Progenitor cell of endocrine pancreas (in vitro differentiated cells): ENCODE measurements at regions not wholly inside any gene's neighbourhood (a gene's known extent, or its start where the extent isn't known, plus 50 kb on each side); places are given as distances from the start of the nearest gene placed in this dataset.

ENCODE experiments used
- DNase-seq: peaks from one replicate; pipeline ENCODE4 v3.0.0; 2021; ENCODE audit warnings: low spot score; ENCODE audit not compliant: unreplicated experiment
- H3K27ac Mint-ChIP-seq: 2 replicates; pipeline ENCODE4 v1.8.0; 2021; ENCODE audit warnings: mild to moderate bottlenecking, moderate library complexity, mixed read lengths
- H3K27me3 Mint-ChIP-seq: 2 replicates; pipeline ENCODE4 v1.8.0; 2021; ENCODE audit warnings: mixed read lengths
- H3K36me3 Mint-ChIP-seq: 2 replicates; pipeline ENCODE4 v1.8.0; 2022; ENCODE audit warnings: mixed read lengths; ENCODE audit not compliant: insufficient read depth
- H3K4me1 Mint-ChIP-seq: 2 replicates; pipeline ENCODE4 v1.8.0; 2021; ENCODE audit warnings: low read depth, mixed read lengths
- H3K4me3 Mint-ChIP-seq: 2 replicates; pipeline ENCODE4 v1.8.0; 2021; ENCODE audit warnings: low read depth, mild to moderate bottlenecking, moderate library complexity, mixed read lengths
- H3K9me3 Mint-ChIP-seq: 2 replicates; pipeline ENCODE4 v1.8.0; 2021; ENCODE audit warnings: low read depth, mixed read lengths
- TF ChIP-seq, protein P1 (sequence below): fragments of 200-600 bp; sonication (generic); IDR thresholded peaks from one replicate; pipeline ENCODE4 v1.5.0; 2021; ENCODE audit warnings: antibody characterized with exemption, mild to moderate bottlenecking; ENCODE audit not compliant: unreplicated experiment

DNA sequence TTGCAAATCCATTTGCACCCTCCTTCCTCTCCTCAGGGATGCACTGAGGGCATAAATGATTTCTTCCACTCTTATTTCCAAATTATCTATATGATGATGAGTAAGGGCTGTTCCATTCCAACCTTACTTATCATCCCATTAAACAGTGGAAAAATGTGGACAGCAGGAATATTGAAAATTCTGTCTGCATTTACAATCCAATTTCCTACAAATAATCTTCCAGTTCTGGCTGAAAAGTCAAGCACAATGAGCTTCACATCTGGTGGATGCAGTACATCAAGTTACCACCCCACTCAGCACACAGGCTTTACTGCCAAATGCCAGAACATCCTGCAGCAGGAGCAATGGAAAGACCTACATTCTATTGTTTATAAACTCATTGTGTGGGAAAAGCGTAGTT is 345.0 kb upstream of the STEAP1 start:
- H3K9me3 Mint-ChIP-seq, result peaks cover 13% of the 10 kb centered on the region
- H3K27me3 Mint-ChIP-seq, result no peaks in the 10 kb centered on the region
- no peak overlapping the region for H3K4me3 Mint-ChIP-seq
- no peak for DNase-seq
- no peaks in the 10 kb centered on the region for H3K4me1 Mint-ChIP-seq
- no peaks in the 10 kb centered on the region for H3K36me3 Mint-ChIP-seq
- no peak overlapping the region for H3K27ac Mint-ChIP-seq
- TF ChIP-seq, protein P1, sequence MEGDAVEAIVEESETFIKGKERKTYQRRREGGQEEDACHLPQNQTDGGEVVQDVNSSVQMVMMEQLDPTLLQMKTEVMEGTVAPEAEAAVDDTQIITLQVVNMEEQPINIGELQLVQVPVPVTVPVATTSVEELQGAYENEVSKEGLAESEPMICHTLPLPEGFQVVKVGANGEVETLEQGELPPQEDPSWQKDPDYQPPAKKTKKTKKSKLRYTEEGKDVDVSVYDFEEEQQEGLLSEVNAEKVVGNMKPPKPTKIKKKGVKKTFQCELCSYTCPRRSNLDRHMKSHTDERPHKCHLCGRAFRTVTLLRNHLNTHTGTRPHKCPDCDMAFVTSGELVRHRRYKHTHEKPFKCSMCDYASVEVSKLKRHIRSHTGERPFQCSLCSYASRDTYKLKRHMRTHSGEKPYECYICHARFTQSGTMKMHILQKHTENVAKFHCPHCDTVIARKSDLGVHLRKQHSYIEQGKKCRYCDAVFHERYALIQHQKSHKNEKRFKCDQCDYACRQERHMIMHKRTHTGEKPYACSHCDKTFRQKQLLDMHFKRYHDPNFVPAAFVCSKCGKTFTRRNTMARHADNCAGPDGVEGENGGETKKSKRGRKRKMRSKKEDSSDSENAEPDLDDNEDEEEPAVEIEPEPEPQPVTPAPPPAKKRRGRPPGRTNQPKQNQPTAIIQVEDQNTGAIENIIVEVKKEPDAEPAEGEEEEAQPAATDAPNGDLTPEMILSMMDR, result no peak

DNA sequence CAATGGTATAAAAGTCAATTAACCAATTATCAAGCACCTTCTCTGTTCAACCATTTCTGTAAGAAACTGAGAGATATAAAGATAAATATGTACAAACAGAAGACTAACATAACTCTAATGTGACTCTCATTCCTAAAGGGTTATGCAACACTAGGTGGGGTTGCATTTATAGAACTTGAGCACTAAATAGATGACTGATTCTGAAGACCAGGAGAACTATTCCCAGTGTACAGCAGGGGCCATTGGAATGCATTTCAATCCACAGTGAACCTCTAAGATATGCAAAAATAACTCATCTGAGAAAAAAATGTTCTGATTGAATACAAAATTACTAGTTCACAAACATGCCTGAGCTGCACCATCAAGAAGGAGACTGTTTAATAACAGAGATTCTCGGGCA is 341.2 kb upstream of the STEAP1 start:
- H3K4me3 Mint-ChIP-seq, result no peak overlapping the region
- H3K4me1 Mint-ChIP-seq, result no peaks in the 10 kb centered on the region
- H3K9me3 Mint-ChIP-seq, result no peaks in the 10 kb centered on the region

GRCh38 chr7:89826121-89826520 is 328.1 kb upstream of the STEAP1 start:
- no peak overlapping the region for H3K4me3 Mint-ChIP-seq
- TF ChIP-seq, protein P1, result no peak
- H3K9me3 Mint-ChIP-seq, result no peaks in the 10 kb centered on the region
- no peaks in the 10 kb centered on the region for H3K4me1 Mint-ChIP-seq
- no peak for DNase-seq
- H3K27me3 Mint-ChIP-seq, result no peaks in the 10 kb centered on the region
- H3K27ac Mint-ChIP-seq, result no peak overlapping the region
- H3K36me3 Mint-ChIP-seq, result no peaks in the 10 kb centered on the region

More for the DNA sequence above, 341.2 kb upstream of the STEAP1 start:
- TF ChIP-seq, protein P1, result no peak
- no peak for DNase-seq
- no peaks in the 10 kb centered on the region for H3K36me3 Mint-ChIP-seq
- H3K27me3 Mint-ChIP-seq, result no peaks in the 10 kb centered on the region
- no peak overlapping the region for H3K27ac Mint-ChIP-seq

GRCh38 chr7:89826557-89826956 is 327.7 kb upstream of the STEAP1 start:
- Mint-ChIP-seq H3K4me1 (no peaks in the 10 kb centered on the region), H3K36me3 (no peaks in the 10 kb centered on the region), H3K27ac (no peak overlapping the region), H3K9me3 (no peaks in the 10 kb centered on the region), H3K27me3 (no peaks in the 10 kb centered on the region), H3K4me3 (no peak overlapping the region)
- TF ChIP-seq, protein P1, result no peak
- no peak for DNase-seq

DNA sequence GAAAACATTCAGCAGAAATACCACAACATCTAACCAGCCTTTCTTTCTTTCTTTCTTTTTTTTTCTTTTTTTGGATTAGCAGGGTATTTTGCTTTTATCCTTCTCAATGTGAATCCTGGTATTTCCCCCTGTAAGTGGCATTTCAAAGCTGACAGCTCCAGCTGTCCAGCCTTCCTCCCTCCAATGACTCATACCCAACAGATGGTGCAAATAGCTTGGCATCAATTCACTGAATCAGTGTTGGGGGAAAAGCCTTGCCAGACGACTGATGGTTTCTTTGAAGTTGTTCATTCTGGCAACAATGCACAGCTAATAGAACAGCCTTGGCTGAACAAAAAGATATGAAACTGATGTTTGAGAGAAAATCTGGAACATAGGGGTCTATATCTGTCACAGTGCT is 316.8 kb upstream of the STEAP1 start:
- Mint-ChIP-seq H3K4me3 (no peak overlapping the region), H3K27ac (no peak overlapping the region), H3K9me3 (no peaks in the 10 kb centered on the region), H3K27me3 (no peaks in the 10 kb centered on the region), H3K36me3 (no peaks in the 10 kb centered on the region), H3K4me1 (no peaks in the 10 kb centered on the region)
- DNase-seq, result no peak
- TF ChIP-seq, protein P1, result no peak
